HCEC 1CT (cell line): ENCODE measurements at regions not wholly inside any gene's neighbourhood (a gene's known extent, or its start where the extent isn't known, plus 50 kb on each side); places are given as distances from the start of the nearest gene placed in this dataset.
"Not testable (repeated sequence)": the region's sequence is repeated elsewhere in the genome, so short reads cannot be mapped to it uniquely, and the experiment has no call there.

Source experiments
- DNase-seq: peaks from one replicate; pipeline ENCODE4 v3.0.0-alpha.2; 2017

DNA sequence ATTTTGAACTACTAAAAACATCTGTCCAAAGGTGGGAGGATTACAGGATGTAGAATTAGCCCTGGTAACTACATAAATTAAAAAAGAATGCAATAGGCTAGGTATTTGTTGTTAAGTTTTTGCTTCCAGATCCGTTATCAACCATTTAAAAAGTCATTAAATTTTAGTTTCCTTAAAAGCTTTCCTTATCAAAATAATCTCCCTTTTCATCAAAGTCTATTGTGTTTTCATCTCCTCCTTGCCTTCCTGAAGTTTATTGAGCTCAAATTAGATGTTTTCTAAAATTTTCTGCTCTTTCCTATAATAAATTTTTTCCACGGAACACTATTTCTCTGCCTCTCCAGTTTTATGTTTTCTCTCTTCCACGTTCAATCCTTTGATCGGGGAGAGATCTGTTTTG is 108.6 kb downstream of the MEX3B start:
- DNase-seq = no peak

DNA sequence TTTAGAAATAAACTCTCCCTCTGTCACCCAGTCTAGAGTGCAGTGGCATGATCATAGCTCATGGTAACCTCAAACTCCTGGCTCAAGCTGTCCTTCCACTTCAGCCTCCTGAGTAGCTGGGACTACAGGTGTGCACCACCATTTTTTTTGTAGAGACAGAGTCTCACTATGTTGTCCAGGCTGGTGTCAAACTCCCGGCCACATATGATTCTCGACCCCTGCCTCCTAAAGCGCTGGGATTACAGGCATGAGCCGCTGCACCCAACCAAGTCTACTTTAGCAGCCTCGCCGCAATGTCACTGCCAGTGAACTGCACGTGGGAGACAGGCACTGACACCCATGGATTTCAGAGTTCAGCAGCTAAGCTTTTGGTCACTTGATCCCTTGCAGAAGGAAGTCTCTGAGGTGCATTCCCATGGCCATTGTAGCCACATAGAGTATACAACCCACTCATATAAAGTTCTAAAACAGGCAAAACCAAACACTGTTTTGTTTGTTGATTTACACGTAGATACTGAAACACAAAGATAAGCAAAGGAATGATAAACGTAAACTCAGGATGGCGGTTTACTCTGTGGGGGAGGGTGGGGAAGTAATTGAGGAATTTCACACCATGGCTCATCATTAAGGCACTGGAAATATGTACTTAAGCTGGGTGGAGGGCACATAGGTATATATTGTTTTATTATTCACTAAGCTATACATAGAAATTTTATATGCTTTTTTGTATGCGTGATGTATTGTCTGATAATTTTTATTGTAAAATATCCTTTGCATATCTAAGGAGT is 115.0 kb downstream of the MEX3B start:
- DNase-seq = no peak

GRCh38 chr15:81929557-81929956 is 116.3 kb downstream of the MEX3B start:
- DNase-seq = no peak

- no peak for DNase-seq
Measured at GRCh38 chr15:81926981-81927380, 118.8 kb downstream of the MEX3B start.

DNA sequence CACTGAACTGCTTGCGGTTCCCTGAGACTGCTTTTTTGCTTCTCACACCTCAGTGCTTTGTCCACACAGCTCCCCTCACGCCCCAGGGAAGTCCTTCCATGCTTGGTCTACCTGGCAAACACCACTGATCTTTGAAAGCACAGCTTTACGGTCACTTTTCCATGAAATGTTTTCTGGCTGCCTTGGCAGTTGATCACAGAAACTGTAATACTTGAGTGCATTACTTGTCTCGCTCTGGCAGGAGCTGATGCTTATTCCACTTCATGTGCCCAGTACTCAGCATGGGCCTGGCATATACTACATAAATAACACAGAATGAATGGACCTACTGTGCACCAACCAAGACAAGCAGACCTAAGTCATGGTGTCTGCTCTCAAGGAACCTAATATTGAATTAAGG is 121.1 kb downstream of the MEX3B start:
- no peak for DNase-seq

DNA sequence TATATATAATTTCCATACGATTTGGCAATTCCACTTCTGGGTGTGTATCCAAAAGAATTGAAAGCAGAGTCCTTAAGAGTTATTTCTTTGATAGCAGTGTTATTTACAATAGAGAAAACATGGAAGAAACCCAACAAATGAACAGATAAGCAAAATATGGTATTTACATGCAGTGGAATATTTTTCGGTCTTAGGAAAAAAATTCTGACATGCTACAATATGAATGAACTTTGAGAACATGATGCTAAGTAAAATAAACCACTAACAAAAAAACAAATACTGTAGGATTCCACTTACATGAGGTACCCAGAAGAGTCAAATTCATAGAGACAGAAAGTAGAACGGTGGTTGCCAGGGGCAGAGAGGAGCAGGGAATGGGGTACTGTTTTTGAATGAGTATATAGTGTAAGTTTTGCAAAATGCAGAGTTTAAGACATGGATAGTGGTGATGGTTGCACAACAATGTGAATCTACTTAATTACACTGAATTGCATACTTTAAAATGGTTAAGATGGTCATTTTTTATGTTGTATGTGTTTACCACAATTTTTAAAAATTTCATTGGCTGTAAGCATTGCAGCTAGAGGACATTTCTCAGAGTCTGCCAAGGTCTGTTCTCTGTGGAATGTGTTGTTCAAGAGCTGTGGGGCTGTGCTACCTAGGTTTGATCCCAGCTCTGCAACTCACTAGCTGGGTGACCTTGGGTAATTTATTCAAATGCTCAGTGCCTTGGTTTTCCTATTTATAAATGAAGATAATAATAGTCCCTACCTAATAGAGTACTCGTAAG is 122.1 kb downstream of the MEX3B start:
- no peak for DNase-seq

GRCh38 chr15:81922143-81922542 is 123.7 kb downstream of the MEX3B start:
- DNase-seq = no peak

DNA sequence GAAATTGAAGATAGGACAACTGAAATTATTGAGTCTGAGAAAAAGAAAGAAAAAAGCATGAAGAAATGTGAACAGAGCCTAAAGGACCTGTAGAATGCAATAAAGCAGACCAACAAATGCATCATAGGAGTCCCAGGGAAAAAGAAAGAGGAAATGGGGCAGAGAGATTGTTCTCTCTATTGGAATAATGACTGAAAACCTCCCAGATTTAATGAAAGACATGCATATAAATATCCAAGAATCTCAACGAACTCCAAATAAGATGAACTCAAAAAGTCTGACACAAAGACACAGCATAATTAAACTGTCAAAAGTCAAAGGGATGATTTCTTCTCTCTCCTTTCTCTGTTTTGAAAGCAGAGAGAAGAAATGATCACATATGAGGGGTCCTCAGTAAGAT is 124.7 kb downstream of the MEX3B start:
- DNase-seq = no peak

DNA sequence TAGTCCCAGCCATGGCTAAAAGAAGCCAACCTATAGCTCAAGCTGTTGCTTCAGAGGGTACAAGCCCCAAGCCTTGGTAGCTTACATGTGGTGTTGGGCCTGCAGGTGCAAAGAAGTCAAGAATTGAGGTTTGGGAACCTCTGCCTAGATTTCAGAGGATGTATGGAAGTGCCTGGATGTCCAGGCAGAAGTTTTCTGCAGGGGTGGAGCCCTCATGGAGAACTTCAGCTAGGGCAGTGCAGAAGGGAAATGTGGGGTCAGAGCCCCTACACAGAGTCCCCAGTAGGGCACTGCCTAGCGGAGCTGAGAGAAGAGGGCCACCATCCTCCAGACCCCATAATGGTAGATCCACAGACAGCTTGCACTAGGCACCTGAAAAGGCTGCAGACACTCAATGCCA is 127.1 kb downstream of the MEX3B start:
- DNase-seq = not testable (repeated sequence)

DNA sequence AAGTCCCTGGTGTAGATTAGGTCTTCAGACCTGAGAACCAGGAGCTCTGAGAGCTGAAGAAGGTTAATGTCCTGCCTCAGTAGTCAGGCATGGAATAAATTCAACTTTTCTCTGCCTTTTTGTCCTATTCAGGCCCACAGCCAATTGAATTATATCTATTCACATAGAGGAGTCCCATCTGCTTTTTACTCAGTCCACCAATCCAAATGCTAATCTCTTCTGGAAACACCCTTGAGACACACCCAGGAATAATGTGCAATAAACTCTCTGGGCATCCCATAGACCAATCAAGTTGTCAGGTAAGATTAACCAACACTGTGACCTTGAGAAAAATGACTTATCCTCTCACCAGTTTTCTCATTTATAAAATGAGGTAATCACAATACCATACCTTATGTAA is 129.4 kb downstream of the MEX3B start:
- DNase-seq = no peak

DNA sequence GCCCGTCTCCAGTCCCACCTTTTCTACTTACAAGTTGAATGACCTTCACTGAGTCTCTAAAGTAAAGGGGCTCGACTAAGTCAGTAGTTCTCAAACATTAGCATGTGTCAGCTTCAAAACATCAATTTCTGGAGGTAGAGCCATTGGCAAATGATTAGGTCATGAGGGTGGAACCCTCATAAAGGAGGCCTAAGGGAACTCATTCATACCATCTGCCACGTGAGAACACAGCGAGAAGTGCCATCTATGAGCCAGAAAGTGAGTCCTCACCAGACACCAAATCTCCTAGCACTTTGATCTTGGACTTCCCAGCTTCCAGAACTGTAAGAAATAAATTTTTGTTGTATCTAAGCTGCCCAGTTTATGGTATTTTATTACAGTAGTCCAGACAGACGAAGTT is 129.8 kb downstream of the MEX3B start:
- DNase-seq = no peak

GRCh38 chr15:81914734-81915256 is 131.0 kb downstream of the MEX3B start:
- no peak for DNase-seq

- no peak for DNase-seq
Measured at GRCh38 chr15:81914333-81914732, 131.5 kb downstream of the MEX3B start.

DNA sequence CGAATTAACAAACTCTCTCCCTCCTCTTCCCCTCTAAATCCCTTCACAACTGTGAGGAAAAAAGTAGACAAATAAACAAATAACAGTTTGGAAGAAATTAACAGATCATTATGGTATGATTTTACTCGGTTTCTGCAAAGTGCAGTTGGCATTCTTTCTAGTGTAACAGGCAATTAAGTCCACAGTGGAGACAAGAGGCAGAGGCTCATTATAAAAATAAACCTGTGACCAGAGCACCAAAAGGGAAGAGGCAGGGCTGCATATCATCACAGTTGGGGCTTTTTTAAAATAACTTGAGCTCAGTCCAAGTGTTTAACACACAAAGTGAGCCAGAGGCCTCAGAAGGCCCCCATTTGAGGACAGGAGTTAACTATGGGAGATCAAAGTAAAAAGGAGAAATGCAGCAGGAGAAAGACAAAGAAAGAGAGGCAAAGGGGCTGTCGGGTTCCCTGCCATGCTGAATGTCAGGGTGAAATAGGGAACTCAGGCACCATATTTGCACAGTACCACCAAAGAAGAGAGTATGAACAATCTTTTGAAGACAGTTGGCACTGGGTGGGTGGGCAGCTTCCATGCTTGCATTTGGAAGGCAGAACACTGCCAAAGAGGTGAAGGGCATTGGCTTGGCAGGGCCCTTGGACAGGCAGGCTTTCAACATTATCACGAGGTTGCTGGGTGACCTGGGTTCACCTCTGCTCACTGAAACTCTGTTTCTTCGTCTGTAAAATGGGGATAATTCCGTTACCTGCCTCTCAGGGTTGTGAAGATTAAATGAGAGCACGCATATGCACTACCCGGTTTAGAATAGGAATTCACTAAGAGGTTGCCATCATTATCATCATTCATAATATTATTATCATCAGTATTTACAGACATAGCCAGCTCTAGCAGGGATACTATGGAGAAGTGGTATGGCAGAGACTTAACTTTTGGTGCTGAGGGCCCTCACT is 134.5 kb downstream of the MEX3B start:
- DNase-seq = no peak

GRCh38 chr15:81910355-81911021 is 135.3 kb downstream of the MEX3B start:
- no peak for DNase-seq

- DNase-seq = no peak
Measured at GRCh38 chr15:81909011-81909358, 136.8 kb downstream of the MEX3B start.

GRCh38 chr15:81908111-81908510 is 137.7 kb downstream of the MEX3B start:
- DNase-seq = no peak

GRCh38 chr15:81907521-81907920 is 138.3 kb downstream of the MEX3B start:
- DNase-seq = no peak

- DNase-seq = no peak
Measured at GRCh38 chr15:81905889-81906288, 139.9 kb downstream of the MEX3B start.

DNA sequence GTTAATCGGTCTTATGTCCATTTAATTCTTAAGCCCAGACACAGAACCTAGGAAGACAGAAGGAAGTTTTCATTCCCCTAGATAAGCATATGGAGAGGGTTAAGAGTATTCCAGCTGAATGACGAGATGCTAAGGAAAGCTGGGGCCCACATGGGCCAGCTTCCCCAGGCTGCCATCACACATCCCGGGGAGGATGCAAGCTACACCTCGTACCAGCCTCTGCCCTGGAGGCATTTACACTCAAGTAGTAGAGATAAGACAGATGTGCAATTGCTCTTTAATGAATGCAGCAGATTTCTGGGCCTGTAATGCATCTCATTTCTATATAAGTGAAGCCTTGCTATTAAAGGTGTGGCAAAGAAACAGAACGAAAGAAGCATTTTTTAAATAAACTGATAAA is 144.5 kb downstream of the MEX3B start:
- no peak for DNase-seq

DNA sequence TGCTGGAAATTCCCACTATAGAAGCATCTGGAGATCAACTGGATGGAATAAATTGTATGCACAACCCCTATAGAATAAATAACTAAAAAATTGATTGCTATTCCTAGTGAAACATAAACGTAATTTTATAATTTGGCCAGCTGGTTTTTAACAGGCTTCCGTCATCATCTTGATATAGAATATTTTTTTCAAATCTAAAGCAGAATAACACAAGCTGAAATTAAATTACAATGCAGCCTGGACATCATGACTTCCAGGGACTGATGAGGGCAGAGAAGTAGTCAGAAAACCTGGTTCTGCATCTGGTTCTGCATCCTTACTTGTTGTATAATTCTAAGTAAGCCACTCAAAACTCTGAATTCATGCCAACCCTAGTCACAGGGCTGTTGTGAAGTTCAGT is 146.1 kb downstream of the MEX3B start:
- DNase-seq = no peak

- no peak for DNase-seq
Measured at GRCh38 chr15:81899024-81899423, 146.8 kb downstream of the MEX3B start.
